ENCODE measurements at regions not wholly inside any gene's neighbourhood (a gene's known extent, or its start where the extent isn't known, plus 50 kb on each side); places are given as distances from the start of the nearest gene placed in this dataset. TPM values are rescaled to one million over a fixed set of nuclear protein-coding genes. Genes with fewer than 3 reads are reported as not detected.

DNA sequence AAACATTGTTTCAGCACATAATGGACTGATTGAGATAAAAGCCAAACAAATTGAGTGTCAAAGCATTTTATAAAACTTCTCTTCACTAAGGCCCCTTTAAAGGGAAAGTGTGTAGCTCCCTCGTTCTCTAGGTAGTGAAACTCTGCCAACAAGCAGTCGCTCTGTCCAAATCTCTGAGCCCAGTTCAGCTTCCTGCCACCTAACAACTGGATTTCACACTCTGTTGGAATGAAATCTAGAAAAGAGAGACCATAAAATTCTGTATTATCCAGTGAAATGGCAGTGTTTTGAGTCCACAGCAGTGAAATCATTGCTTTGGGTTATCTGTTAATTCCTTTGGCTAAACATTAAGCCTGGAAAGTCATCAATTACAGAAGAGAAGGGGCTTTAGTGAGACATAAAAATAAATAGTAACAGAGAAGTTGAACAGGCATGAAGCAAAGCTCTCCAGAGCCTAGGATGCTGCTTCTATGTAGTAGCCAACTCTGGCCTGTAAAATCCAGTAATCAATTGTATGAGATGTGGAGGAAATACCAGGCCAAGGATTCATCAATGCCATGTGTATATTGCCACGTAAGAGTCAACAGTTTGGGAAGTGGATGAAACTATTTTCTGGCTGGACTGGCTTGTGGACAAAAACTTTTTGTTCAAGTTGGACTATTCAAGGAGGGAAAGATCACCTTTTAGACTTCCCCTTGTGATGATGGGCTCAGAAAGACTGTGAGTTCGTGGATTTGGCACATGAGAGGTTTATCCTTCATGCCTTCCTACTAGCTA is 122.5 kb downstream of the WIF1 start (continued):
- TF ChIP-seq IRF2 (CRISPR knock-in tag; IDR thresholded peaks at IDR 0.05) (no peak), E2F3 (CRISPR knock-in tag; IDR thresholded peaks at IDR 0.05) (no peak)

DNA sequence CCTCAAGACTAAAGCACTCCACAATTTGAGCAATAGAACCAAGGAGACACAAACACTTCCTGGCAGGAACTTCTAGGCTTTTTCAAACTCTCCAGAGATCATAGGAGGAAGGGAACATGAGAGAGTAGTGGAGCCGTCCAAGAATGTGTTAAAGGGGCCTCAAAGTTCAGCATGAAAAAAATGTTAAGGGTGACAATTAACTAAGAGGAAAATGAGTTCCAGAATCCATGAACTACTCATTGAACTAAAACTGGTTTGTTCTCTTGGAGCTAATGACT is 122.0 kb downstream of the WIF1 start:
- Histone ChIP-seq H3K9me3 (replicated peaks; ENCODE audit: control insufficient read depth, insufficient read depth, low read depth, low read length) (no peaks in the 10 kb centered on the region), H3K9me1 (ENCODE audit: control insufficient read depth, insufficient read depth, low read length) (no peaks in the 10 kb centered on the region), H2AFZ (ENCODE audit: low read depth, low read length) (no peak overlapping the region), H3K27me3 (ENCODE audit: control insufficient read depth in 2 of 2, insufficient read depth in 2 of 2, low read length in 2 of 2) (no peaks in the 10 kb centered on the region), H3K4me3 (no peak overlapping the region), H3K4me1 (replicated peaks in 1 of 2; ENCODE audit: control insufficient read depth in 2 of 2, insufficient read depth in 2 of 2, low read length in 2 of 2) (no peaks in the 10 kb centered on the region), H4K20me1 (replicated peaks; ENCODE audit: control insufficient read depth, insufficient read depth, low read length) (no peaks in the 10 kb centered on the region), H3K79me2 (ENCODE audit: control insufficient read depth, insufficient read depth, low read length) (no peaks in the 10 kb centered on the region), H3K27ac (ENCODE audit: extremely low read depth, low read depth, low read length) (no peak overlapping the region), H3K9ac (ENCODE audit: insufficient read depth in 1 of 2, low read depth in 2 of 2, low read length in 2 of 2) (no peak overlapping the region), H3K36me3 (ENCODE audit: control insufficient read depth, insufficient read depth, low read length) (no peaks in the 10 kb centered on the region), H3K4me2 (ENCODE audit: insufficient read depth, low read length) (no peak overlapping the region)
- CTCF ChIA-PET (ENCODE audit: low intra/inter-chr PET ratio): no interaction called here
- FAIRE-seq: no peak
- no peak for DNase-seq (ENCODE audit: extremely low read depth in 1 of 4, low spot score in 3 of 4)
- POLR2A ChIA-PET: no interaction called here
- no peak for TF ChIP-seq ZNF57 (CRISPR knock-in tag; IDR thresholded peaks at IDR 0.05)
- TF ChIP-seq ZNF23 (CRISPR knock-in tag; IDR thresholded peaks at IDR 0.05): no peak
- no peak for TF ChIP-seq NR2F6 (CRISPR knock-in tag; IDR thresholded peaks at IDR 0.05)
- no peak for TF ChIP-seq CBX1 (IDR thresholded peaks at IDR 0.05; ENCODE audit: low read depth)
- no peak for ATAC-seq
- 0% methylated on average over 1 of the region's 1 CpG for WGBS (ENCODE audit: insufficient coverage, low coverage, missing lambda C conversion rate)
- no TSS peak for BruUV-seq (replicated peaks)
- in situ Hi-C loops (cut with MboI): no loop called here
- intact Hi-C loops (cut with micrococcal nuclease): no loop called here

Small RNA genes lying in the stretch of these regions (small RNA-seq; reads per million reads assigned to genes)
- gene RNU6ATAC42P: not detected

Measured in K562 (cell line).